KG1 (cell line): ENCODE measurements at regions not wholly inside any gene's neighbourhood (a gene's known extent, or its start where the extent isn't known, plus 50 kb on each side); places are given as distances from the start of the nearest gene placed in this dataset.

ENCODE experiments used
- DNase-seq: peaks from one replicate; lab custom pipeline; 2025; lab: John Stamatoyannopoulos, UW

DNA sequence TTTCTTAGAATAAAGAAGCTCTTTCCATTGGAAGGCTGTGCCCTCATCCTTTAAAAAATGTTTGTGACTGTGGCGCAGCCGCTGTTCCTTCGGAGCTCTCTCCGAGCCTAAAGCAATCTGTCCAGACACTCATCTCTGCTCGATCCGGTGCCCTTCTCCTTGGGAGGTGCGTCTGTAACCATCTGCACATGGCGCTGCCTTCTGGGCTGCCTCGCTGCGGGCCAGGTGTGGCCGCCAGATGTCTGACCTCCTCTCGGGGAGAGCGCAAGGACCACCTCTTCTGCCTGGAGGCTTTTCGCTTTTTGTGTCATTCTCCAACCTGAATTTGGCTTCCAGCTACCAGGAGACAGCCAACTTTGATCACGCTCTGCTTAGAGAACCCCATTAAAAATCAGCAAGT is 153.4 kb upstream of the PTCH1 start:
- DNase-seq = no peak

DNA sequence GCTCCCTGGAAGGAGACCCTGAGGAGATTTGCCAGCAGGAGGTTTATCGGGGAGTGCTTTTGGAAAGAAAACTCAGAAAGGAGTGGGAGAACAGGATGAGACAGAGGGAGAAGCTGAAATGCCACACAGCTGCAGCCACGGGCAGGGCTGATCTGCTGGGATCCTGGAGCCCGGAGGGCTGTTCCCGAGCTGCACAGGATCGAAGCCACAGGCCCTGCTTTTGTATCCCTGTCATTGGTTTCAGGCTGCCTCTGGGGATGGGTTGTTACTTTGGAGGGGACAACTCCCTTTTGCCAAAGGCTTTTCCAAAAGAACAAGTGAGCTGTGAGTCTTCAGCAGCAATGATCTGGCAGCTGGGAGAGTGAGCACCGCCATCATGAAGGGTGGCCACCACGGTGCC is 152.5 kb upstream of the PTCH1 start:
- no peak for DNase-seq

DNA sequence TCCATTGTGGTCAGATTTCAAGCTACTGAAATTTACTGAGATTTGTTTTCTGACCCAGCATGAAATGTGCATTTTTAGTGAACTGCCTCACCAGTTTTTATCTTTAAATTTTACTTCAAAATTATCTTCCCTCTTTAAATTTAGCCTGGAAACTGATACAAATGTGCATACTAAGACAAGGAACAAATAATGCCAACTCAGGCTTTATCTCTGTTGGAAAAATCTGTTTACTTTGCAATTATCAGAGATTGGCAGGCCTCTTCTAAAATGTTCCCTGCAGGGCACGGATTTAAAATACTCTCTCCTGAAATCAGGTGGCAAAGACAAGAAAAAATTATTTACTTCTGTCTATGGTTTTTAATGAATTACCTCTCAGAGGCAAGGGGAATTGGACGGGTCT is 151.0 kb upstream of the PTCH1 start:
- DNase-seq = no peak

DNA sequence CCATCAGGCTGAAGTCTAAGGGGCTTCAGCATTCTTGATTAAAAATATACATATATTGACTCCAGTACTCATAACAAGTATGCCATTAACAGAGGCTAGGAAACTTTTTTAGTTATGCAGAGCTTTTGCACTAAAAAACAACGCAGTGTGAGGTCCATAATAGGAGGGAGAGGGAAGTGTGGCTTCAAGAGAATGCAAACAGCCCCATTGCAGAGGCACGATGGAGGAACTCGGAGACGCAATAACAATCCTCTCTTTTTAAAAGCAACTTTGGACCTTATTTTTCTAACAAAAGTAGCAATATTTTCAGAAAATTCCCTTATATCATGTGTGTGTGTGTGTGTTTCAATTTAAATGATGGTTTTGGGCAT is 150.0 kb upstream of the PTCH1 start:
- no peak for DNase-seq

DNA sequence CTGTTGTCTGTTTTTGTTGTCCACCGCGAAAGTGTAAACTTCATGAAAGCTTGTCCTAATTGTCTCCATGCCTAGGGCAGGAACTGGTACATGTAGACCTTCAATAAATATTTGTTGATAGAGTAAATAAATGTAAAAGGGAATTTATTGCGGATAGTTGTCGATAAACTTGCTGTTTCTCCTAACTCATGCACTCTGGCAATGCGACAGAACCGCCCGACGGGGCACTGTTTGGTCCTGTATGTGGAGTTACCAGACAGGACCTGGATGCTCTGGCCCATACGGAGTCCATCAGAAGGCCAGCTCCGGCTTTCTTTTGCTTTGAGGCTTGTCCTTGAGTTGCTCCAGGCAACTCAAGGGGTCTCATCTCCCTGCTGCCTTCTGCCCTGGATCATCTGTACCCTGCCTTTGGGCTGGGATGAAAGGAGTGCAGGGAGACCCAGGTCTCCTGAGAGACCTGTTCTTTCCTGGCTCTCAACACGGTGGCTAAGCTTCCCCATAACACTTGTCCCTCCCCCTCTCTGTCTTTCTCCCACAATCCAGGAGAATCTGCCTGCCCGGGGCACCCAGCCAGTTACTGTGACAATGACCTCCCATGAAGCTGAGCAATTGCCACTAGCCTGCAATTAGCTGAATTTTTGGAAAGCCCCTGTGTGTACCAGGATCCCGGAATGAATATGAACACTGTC is 149.5 kb upstream of the PTCH1 start:
- DNase-seq = no peak

DNA sequence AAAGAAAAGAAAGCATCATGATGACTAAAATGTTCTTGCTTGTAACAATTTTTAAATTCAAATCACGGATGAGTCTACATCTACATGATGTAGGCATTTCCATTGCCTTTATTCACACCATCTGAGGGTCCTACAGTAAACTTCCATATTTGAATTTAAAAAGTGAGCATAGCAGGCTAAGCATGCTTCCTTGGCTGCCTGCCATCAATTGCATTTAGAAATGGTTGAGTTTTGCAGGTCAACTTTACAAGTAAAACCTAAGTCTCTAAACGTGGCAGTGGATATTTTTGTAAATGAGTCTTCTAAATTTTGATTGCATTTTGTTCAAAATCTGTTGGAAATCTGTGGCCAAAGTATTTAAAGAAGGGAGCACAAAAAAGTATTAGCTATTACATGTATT is 136.5 kb upstream of the PTCH1 start:
- no peak for DNase-seq

DNA sequence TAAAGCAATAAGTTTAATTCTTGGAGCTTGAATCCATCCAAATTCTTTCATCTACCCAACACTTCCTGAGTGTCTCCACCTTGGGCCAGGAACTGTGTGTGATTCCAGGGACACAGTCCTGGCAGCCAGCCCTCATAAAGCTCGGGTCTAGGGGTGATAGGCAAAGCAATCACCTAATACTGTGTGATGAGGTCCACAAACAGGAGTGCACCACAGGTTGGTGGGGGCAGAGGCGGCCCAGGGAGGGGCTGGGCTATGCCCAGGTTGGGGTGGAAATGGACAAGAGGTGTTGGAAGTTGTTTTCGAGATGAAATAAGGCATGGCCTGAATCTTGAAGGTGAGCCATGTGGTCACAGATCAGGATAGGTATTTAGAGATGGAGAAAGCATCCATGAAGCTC is 133.9 kb upstream of the PTCH1 start:
- no peak for DNase-seq

DNA sequence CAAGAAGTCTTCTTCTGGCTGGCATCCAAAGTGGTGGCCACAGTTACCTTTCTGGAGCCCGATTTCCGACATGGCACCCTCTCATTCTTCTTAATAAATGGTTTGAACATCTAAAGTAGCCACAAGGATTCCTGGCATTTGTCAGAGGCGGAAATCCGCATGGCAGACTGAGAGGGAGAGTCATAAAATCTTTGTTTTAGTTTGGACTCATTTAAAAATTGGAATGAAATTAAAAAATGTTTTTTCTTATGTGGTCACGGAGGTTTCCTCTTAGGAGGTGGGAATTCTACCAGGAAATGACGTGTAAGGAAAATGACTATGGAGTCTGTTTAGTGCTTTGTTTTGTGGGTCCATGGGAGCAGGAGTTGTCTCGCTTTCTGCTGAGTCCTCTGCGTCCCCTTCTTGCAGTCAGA is 133.0 kb upstream of the PTCH1 start:
- DNase-seq = no peak

DNA sequence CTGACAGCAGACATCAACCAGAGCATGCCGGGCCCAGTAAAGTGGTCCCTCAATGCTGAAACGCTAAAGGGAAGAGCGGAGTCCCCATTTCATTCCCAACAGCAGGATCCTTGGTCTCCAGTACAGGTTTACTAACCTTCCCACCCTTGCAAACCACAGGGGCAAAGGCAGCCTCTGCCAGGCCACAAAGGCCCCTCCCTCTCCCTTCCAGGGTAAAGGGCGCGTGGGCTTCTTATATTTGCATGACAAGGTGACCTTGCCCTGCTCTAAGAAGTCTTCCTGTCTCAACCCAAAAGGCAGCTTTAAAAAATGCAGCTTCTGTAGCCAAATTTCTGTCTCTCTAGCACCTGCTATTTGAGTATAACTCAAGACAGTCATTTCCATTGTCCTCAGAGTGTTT is 131.5 kb upstream of the PTCH1 start:
- DNase-seq = no peak

DNA sequence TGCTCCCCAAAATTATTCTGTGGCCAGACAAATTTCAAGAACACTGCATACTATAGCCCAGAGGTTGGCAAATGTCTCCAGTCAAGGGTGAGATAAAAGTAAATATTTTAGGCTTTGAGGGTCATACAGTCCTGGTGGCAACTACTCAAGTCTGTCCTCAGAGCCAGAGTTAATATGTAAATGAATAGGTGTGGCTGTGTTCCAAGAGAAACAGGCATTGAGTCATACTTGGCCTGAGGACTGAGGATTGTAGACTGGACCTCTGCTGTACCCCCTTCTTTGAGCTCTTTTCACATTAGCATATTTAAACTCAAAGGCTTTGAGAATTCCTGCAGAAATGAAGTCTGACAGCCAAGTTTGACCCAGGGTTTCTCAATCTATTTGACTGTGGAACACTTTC is 129.2 kb upstream of the PTCH1 start:
- no peak for DNase-seq

DNA sequence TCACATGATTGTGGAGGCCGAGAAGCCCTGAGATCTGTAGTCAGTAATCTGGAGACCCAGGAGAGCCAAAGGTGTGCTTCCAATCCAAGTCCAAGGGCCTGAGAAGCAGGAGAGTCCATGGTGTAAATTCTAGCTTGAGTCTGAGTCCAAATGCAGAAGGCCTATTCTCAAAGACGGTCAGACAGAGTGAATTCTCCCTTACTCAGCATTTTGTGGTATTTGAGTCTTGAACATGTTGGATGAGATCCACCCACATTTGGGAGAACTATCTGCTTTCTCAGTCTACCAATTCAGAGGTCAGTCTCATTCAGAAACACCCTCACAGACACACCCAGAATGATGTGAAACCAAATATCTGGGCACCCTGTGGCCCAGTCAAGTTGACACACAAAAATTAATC is 128.8 kb upstream of the PTCH1 start:
- no peak for DNase-seq

DNA sequence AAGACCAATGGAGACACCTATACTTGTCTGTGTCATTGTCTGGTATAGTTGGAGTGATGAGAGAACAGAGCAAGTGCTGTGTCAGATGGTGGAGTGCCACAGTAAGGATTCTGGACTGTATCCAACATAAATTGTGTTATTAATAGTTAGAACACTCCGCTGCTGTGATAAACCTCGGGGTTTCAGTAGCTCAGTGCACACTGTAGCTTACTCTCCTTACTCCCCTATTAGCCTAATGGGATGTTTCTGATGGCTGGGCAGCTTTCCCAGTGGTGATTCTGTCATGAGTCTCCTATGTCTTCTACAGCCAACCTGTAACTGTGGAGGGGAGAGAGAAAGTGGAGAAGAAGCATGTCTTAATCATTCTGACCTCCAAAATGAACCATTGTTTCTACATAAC is 127.6 kb upstream of the PTCH1 start:
- no peak for DNase-seq

DNA sequence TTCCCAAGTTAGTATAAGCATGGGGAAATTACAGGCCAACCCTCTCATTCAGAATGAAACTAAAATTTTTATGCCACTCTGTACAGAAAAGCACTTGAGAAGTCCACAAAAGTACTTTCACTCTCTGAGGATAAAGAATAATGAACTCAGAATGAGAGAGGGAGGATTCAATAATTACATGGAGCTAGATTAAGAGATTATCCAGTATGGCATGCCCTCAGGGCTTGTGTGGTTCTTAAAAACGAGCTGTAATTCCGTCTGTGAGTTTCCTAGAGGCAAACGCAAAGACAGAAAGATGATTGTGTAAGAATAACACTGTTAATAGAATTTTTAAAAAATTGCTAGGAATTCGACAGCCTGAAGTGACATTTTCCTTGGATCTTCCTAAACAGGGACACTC is 126.8 kb upstream of the PTCH1 start:
- DNase-seq = no peak

DNA sequence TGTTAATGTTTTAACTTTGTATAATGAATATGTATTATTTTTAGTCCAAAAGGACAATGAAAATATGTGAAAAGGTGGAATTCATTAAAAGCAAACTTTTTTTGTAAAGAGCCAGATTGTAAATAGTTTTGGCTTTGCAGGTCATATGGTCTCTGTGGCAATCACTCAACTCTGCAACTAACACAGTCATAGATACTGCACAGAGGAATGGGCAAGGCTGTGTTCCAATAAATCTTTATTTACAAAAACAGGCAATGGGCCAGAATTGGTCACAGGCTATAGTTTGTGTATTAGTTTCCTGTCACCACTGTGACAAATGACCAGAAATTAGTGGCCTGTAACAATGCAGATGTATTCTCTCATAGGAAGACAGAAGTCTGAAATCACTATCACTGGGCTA is 125.4 kb upstream of the PTCH1 start:
- no peak for DNase-seq

DNA sequence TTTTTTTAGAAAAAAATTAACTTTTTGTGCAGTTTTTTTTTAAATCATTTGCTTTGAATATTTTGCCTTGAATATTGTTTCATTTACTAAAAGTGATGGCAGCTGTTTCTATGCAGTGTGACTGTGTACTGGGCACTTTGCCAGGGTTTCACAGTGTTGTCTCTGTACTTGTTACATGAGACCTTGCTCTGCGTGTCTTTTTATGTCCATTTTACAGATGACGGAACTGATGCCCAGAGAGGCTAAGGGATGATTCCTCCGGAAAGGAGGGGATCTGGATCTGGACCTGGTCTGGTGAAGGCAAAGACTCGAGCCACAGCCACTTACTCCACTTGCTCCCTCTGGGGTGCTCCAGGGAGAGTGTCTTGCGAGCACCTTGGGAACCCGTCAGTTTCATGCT is 124.8 kb upstream of the PTCH1 start:
- no peak for DNase-seq

DNA sequence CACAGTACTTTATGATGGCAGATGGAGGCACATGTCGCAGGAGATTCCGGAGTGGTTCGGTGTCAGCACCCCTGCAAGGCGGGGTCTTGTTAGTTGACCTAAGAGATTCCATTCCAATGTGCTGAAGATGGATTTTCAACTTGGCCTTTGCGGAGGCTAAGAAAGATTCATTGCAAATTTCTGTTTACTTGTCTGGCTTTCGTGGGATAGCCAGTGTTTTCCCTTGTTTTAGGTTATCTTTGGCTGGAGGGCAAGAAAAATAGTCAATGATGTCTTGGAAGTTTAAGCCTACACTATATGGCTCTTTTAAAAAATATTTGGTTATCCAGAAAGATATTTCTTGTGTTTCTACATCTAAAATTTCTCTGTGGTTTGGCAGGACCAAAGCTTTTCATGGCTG is 123.6 kb upstream of the PTCH1 start:
- DNase-seq = no peak

DNA sequence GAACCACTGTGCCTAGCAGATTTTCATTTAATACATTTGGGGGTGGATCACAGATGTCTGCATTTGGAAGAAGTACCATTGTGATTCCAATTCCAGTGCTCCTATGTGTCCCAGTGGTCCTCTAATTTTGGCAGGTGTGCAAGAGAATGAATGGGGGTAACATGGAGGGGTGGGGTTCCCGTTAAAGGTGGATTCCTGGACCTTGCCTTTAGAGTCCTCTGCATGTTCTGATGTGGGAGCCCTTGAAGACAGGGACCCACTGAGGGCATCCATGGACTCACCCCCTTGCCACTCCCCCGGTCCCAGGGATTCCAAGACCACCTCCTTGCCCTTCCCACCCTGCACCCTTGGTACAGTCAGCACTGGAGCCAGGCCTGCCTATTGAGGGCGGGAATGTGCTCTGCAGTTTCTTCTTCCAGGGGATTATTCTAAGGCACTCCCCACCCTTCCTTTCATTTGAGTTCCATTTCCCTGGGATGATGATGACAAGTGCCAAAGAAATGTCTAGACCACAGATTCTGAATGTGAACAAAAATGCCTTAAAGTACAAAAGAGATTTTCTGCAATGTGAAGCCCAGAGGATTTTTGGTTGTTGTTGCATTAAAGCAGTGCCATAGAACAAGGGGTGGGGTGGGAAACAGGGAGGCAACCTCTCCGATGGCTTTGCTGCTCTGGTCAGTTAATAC is 119.4 kb upstream of the PTCH1 start:
- DNase-seq = no peak

DNA sequence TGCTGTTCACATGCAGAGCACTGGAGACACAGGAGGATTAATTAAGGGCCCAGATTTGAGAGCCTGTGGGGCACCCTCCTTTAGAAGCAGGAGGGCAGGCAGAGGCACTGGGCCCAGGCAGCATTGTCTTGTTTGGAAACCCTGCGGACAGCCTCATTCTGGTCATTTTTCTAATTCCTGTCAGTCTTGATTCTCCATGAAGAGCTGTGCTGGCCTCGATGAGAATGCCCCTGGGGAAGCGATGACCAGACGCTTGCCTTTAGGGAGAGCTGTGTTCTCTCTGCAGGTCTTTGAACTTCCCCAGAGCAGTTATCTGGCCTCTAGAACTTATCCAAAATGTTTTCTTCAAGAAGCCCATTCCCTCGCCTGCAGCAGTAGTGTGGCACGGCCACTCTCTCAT is 117.8 kb upstream of the PTCH1 start:
- no peak for DNase-seq

DNA sequence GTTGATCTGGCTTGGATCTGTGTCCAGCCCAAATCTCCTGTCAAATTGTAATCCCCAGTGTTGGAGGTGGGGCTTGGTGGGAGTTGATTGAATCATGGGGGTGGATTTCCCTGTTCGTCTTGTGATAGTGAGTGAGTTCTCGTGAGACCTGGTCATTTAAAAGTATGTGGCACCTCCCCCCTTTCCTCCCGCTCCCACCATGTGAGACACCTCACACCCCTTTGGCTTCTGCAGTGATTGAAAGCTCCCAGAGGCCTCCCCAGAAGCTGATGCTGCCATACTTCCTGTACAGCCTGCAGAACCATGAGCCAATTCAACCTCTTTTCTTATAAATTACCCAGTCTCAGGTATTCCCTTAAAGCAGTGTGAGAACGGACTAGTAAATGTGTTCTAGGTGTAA is 117.3 kb upstream of the PTCH1 start:
- no peak for DNase-seq

DNA sequence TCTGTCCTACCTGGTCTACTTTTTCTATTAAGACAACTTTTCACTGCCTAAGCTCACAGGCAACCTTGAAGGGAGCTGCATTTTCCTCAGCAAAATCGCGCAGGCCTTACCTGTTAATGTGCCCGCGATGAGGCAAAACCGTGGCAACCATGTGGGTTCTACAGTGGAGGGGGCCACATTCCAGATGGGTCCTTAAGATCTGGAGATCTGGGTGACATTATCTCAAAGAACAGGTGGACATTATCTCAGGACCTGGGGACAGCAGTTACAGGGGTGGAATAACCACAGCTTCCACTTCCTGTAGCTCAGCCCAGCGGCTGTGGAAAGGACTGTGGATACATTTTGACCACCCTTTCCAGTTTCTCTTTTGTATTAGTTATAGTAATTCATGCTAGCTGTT is 112.8 kb upstream of the PTCH1 start:
- DNase-seq = no peak

DNA sequence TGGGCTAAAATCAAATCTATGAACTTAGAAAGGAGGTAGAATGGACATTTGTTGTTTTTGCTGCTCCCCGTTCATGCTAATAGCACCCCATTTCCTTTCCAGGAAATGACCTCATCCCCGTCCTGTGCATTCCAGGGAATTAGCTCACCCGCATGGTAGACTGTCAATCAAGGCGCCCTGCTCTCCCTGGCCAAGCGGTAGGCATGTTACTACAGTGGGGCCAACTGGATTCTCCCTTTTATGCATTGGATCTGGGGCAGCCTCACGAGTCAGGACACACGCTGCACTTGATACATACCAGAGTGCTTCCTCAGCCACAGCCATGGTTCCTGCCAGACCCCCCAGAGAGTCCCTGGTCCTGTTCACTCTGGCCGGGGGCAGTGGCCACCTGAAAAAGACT is 111.0 kb upstream of the PTCH1 start:
- no peak for DNase-seq

DNA sequence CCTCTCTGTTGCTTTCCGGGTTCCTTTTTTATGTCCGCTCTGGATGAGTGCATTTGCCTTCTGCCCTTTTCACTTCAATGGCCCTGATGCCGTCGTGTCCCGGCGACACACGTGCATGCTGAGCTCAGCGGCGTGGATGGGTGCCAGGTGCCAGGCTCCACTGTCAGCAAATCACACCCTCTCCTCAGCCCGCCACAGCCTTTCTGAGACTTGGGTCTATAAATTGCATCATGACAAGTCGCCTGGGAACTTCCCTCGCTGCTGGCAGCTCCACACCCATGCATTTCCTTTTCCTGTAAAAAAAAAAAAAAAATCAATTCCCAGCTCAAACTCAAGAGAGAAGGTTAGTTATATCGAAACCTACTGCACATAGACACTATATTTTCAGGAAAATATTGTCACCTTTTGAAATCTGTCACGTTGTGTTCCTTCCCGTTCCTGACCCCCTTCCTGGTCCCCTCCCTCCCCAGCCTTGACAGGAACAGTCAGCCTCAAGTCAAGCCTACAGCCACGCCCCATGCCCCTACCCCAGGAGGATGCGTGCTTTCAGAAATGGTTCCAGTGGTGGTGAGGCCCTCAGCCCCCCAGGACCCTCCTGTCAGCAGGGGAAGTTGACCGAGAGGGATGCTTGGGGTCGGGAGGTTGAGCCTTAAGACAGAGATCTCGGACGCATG is 110.3 kb upstream of the PTCH1 start:
- DNase-seq = no peak

DNA sequence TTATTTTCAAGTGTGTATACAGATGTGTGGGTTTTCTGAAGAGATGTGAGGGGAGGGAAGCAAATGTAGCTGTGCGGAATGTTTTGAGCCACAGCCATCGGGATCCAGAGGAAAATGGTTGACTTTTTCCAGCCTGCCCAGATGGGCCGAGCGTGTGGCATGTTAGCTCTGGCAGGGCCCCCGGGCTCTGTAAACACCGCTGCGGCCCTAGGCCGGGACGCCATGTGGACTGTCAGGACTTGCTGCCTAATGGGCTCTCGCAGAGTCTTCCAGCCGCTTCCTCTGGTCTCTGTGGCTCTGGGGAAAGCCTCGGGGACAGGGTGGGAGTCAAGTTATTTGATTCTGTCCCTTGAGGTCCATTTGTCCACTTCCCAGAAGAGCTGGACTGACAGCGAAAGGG is 109.6 kb upstream of the PTCH1 start:
- no peak for DNase-seq

DNA sequence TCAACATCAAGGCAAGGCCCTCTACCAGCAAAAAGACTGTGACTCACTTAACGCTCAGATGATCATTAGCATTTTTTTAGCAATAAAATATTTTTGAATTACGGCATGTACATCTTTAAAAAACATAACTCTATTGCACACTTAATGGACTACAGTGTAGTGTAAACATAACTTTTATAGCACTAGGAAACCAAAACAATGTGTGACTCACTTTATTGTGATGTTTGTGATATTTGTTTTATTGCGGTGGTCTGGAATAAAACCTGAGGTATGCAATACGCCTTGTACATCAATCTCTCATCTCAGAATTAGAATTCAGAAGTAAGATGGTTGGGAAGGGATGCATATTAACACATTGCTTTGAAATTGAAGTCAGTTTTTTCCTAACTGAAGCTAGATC is 106.9 kb upstream of the PTCH1 start:
- DNase-seq = no peak
